Gastrocnemius medialis (tissue), 4 donors: ENCODE measurements at regions not wholly inside any gene's neighbourhood (a gene's known extent, or its start where the extent isn't known, plus 50 kb on each side); places are given as distances from the start of the nearest gene placed in this dataset.

Experiments used
- CTCF ChIP-seq, 5 experiments: fragments of 450-650 bp in 3 of 5; fragments of 200-600 bp in 2 of 5; sonication (generic) in 2 of 5; IDR thresholded peaks in 4 of 5; conservative IDR thresholded peaks in 1 of 5; 1 replicate in 4 of 5; 2 replicates in 1 of 5; pipeline ENCODE4 v1.5.1; 2016 to 2019; ENCODE audit warnings: antibody characterized with exemption in 5 of 5, mild to moderate bottlenecking in 3 of 5, moderate library complexity in 3 of 5
- POLR2A ChIP-seq, 2 donors: fragments of 450-650 bp; IDR thresholded peaks; one replicate each; pipeline ENCODE4 v1.6.1; 2017; ENCODE audit warnings: antibody characterized with exemption in 2 of 2, mild to moderate bottlenecking in 2 of 2, moderate library complexity in 2 of 2

GRCh38 chr22:49253656-49254055 is 574.0 kb downstream of the BRD1 start:
- TF ChIP-seq CTCF (IDR thresholded peaks at IDR 0.05 in 4 of 5, conservative IDR thresholded peaks at IDR 0.05 in 1 of 5) = no peak
- TF ChIP-seq POLR2A (IDR thresholded peaks at IDR 0.05) = no peak
